Endothelial cell of umbilical vein (primary cell): ENCODE measurements at regions not wholly inside any gene's neighbourhood (a gene's known extent, or its start where the extent isn't known, plus 50 kb on each side); places are given as distances from the start of the nearest gene placed in this dataset.

ENCODE experiments used
- EZH2 ChIP-seq: IDR thresholded peaks from 2 replicates; pipeline ENCODE4 v1.6.1; 2012; ENCODE audit warnings: borderline replicate concordance, low read depth, mild to moderate bottlenecking, moderate library complexity, low read length, inconsistent platforms; ENCODE audit not compliant: severe bottlenecking
- FOS ChIP-seq: IDR thresholded peaks from 2 replicates; pipeline ENCODE4 v1.6.1; 2011; ENCODE audit warnings: mild to moderate bottlenecking, low read length, moderate library complexity, borderline replicate concordance; ENCODE audit not compliant: insufficient read depth
- MAX ChIP-seq: IDR thresholded peaks from 2 replicates; pipeline ENCODE4 v1.6.1; 2011; ENCODE audit not compliant: insufficient read depth, insufficient read length
- MYC ChIP-seq: IDR thresholded peaks from one replicate; pipeline ENCODE4 v1.6.1; 2011; ENCODE audit warnings: mild to moderate bottlenecking, low read depth, low read length
- POLR2A ChIP-seq: IDR thresholded peaks from 2 replicates; pipeline ENCODE4 v1.6.1; 2012; ENCODE audit warnings: low read depth, mild to moderate bottlenecking, control low read depth, low read length
- POLR2AphosphoS5 ChIP-seq: IDR thresholded peaks from 2 replicates; pipeline ENCODE4 v1.6.1; 2012; ENCODE audit warnings: low read depth, mild to moderate bottlenecking, control low read depth, low read length, moderate library complexity; ENCODE audit not compliant: insufficient read depth
- TF ChIP-seq, protein P1 (sequence below), 2 donors: IDR thresholded peaks; 1 replicate in 1 of 2; 2 replicates in 1 of 2; pipeline ENCODE4 v1.5.1; 2011; ENCODE audit warnings: low read length in 2 of 2, mild to moderate bottlenecking in 2 of 2, moderate library complexity in 2 of 2, control low read depth in 1 of 2, inconsistent platforms in 1 of 2, low read depth in 1 of 2; ENCODE audit not compliant: insufficient read depth in 1 of 2; ENCODE audit errors: extremely low read depth in 1 of 2

GRCh38 chr5:143946837-143947236, 134.9 kb downstream of the HMHB1 start:
- TF ChIP-seq, protein P1, sequence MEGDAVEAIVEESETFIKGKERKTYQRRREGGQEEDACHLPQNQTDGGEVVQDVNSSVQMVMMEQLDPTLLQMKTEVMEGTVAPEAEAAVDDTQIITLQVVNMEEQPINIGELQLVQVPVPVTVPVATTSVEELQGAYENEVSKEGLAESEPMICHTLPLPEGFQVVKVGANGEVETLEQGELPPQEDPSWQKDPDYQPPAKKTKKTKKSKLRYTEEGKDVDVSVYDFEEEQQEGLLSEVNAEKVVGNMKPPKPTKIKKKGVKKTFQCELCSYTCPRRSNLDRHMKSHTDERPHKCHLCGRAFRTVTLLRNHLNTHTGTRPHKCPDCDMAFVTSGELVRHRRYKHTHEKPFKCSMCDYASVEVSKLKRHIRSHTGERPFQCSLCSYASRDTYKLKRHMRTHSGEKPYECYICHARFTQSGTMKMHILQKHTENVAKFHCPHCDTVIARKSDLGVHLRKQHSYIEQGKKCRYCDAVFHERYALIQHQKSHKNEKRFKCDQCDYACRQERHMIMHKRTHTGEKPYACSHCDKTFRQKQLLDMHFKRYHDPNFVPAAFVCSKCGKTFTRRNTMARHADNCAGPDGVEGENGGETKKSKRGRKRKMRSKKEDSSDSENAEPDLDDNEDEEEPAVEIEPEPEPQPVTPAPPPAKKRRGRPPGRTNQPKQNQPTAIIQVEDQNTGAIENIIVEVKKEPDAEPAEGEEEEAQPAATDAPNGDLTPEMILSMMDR (IDR thresholded peaks at IDR 0.05; ENCODE audit: extremely low read depth in 1 of 2, insufficient read depth in 1 of 2, low read depth in 1 of 2, low read length in 2 of 2), result no peak
- TF ChIP-seq POLR2AphosphoS5 (no peak), FOS (no peak), POLR2A (no peak), MAX (no peak), MYC (no peak), EZH2 (no peak)
